A549 (cell line): ENCODE measurements at regions not wholly inside any gene's neighbourhood (a gene's known extent, or its start where the extent isn't known, plus 50 kb on each side); places are given as distances from the start of the nearest gene placed in this dataset.

Experiments used
- ATAC-seq, 2 experiments: fragments of 200-7000 bp in 1 of 2; fragments of >200 bp in 1 of 2; cut with Nextera tagmentation in 1 of 2; cut with Tn5 transposase in 1 of 2; 3 replicates each; pipeline versions ENCODE4 v1.8.0 to v1.9.1; 2018 to 2020; ENCODE audit warnings: mild to moderate bottlenecking in 1 of 2, moderate library complexity in 1 of 2
- CTCF ChIA-PET: fragments of 300-600 bp; sonication (Branson Sonifier 250); formaldehyde crosslinking; extraction: SDS; loops from one replicate; lab custom pipeline; 2021; ENCODE audit warnings: antibody characterized with exemption, inconsistent platforms; lab: Yijun Ruan, JAX
- POLR2A ChIA-PET: fragments of 350-600 bp; formaldehyde crosslinking; extraction: SDS; loops from one replicate; lab custom pipeline; 2021; ENCODE audit warnings: antibody characterized with exemption, inconsistent platforms; lab: Yijun Ruan, JAX
- DNase-seq, 2 experiments: peaks; one replicate each; pipeline versions ENCODE4 v3.0.0 to v3.0.0-alpha.2; 2011 to 2016; ENCODE audit warnings: low read depth in 1 of 2, low spot score in 1 of 2
- FAIRE-seq: peaks from 2 replicates; lab custom pipeline; 2011; peaks lifted over from hg19 to GRCh38; lab: Jason Lieb, UNC
- H3K27ac ChIP-seq, 2 experiments: fragments of >200 bp; sonication (Bioruptor Twin); formaldehyde crosslinking; 3 replicates each; pipeline ENCODE4 v1.5.1; 2016 to 2017
- H3K4me1 ChIP-seq: fragments of >200 bp; sonication (Bioruptor Twin); formaldehyde crosslinking; 3 replicates; pipeline ENCODE4 v1.6.1; 2016
- H3K4me2 ChIP-seq: fragments of >200 bp; sonication (Bioruptor Twin); formaldehyde crosslinking; 3 replicates; pipeline ENCODE4 v1.6.1; 2016
- H3K4me3 ChIP-seq: fragments of >200 bp; sonication (Bioruptor Twin); formaldehyde crosslinking; 3 replicates; pipeline ENCODE4 v1.5.1; 2016
- H3K9me3 ChIP-seq: fragments of >200 bp; sonication (Bioruptor Twin); formaldehyde crosslinking; 3 replicates; pipeline ENCODE4 v1.6.1; 2016
- BHLHE40 ChIP-seq: IDR thresholded peaks from 2 replicates; pipeline ENCODE4 v1.6.1; 2012; ENCODE audit warnings: low read depth, low read length, inconsistent platforms
- CBX2 ChIP-seq: fragments of 200-600 bp; sonication (generic); IDR thresholded peaks from 2 replicates; pipeline ENCODE4 v1.6.1; 2016; ENCODE audit warnings: low read depth, mild to moderate bottlenecking, borderline replicate concordance
- CEBPB ChIP-seq, 2 experiments: fragments of >200 bp in 1 of 2; sonication (Bioruptor Twin) in 1 of 2; formaldehyde crosslinking in 1 of 2; IDR thresholded peaks; 2 replicates each; pipeline ENCODE4 v1.6.1; 2012 to 2016
- EHF ChIP-seq: fragments of 250-450 bp; sonication (Bioruptor Pico); IDR thresholded peaks from 2 replicates; pipeline ENCODE4 v1.5.0; 2020; ENCODE audit warnings: mild to moderate bottlenecking
- ELK1 ChIP-seq: fragments of 150-350 bp; IDR thresholded peaks from 2 replicates; pipeline ENCODE4 v1.6.1; 2014; ENCODE audit warnings: low read depth, mild to moderate bottlenecking, low read length
- FOSB ChIP-seq: fragments of 250-450 bp; sonication (Bioruptor Pico); IDR thresholded peaks from 2 replicates; pipeline ENCODE4 v1.5.0; 2020; ENCODE audit warnings: mild to moderate bottlenecking, moderate library complexity
- FOSL2 ChIP-seq, 2 experiments: fragments of 450-650 bp in 1 of 2; fragments of >200 bp in 1 of 2; sonication (Bioruptor Twin) in 1 of 2; formaldehyde crosslinking; IDR thresholded peaks; 2 replicates each; pipeline versions ENCODE4 v1.5.0 to v1.6.1; 2016 to 2020; ENCODE audit warnings: mild to moderate bottlenecking in 1 of 2, moderate library complexity in 1 of 2
- HOXB13 ChIP-seq: fragments of 250-450 bp; sonication (Bioruptor Pico); IDR thresholded peaks from 2 replicates; pipeline ENCODE4 v1.5.0; 2020; ENCODE audit warnings: low read depth, mild to moderate bottlenecking, moderate library complexity
- HOXB5 ChIP-seq: fragments of 250-450 bp; sonication (Bioruptor Pico); IDR thresholded peaks from 2 replicates; pipeline ENCODE4 v1.5.0; 2020; ENCODE audit warnings: mild to moderate bottlenecking, moderate library complexity
- KDM1A ChIP-seq: fragments of 200-600 bp; sonication (generic); IDR thresholded peaks from 2 replicates; pipeline ENCODE4 v1.6.1; 2016; ENCODE audit warnings: low read depth, mild to moderate bottlenecking
- KDM5A ChIP-seq: fragments of 200-600 bp; sonication (generic); IDR thresholded peaks from 2 replicates; pipeline ENCODE4 v1.6.1; 2016; ENCODE audit warnings: antibody characterized with exemption, mild to moderate bottlenecking
- MAZ ChIP-seq: fragments of 150-350 bp; IDR thresholded peaks from 2 replicates; pipeline ENCODE4 v1.6.1; 2014; ENCODE audit warnings: antibody characterized with exemption, low read depth, low read length, borderline replicate concordance
- NFE2L2 ChIP-seq: fragments of 150-350 bp; conservative IDR thresholded peaks from 2 replicates; pipeline ENCODE4 v1.6.1; 2014; ENCODE audit warnings: low read length
- NR3C1 ChIP-seq: fragments of >200 bp; sonication (Bioruptor Twin); formaldehyde crosslinking; IDR thresholded peaks from 3 replicates; pipeline ENCODE4 v1.6.1; 2017
- RAD21 ChIP-seq, 2 experiments: fragments of >200 bp in 1 of 2; sonication (Bioruptor Twin) in 1 of 2; formaldehyde crosslinking in 1 of 2; IDR thresholded peaks in 1 of 2; conservative IDR thresholded peaks in 1 of 2; 2 replicates in 1 of 2; 3 replicates in 1 of 2; pipeline ENCODE4 v1.6.1; 2012 to 2018; ENCODE audit warnings: inconsistent platforms in 1 of 2
- REST ChIP-seq: fragments of 200-600 bp; sonication (generic); IDR thresholded peaks from 2 replicates; pipeline ENCODE4 v1.6.1; 2016; ENCODE audit warnings: antibody characterized with exemption, mild to moderate bottlenecking, moderate library complexity
- USF2 ChIP-seq: fragments of 450-650 bp; IDR thresholded peaks from 2 replicates; pipeline ENCODE4 v1.6.1; 2014; ENCODE audit warnings: antibody characterized with exemption
- WGBS: methylation state at CpG from one replicate; pipeline ENCODE4 v1.1.6; 2017; ENCODE audit errors: missing lambda C conversion rate; 5-methylcytosine and 5-hydroxymethylcytosine counted together

DNA sequence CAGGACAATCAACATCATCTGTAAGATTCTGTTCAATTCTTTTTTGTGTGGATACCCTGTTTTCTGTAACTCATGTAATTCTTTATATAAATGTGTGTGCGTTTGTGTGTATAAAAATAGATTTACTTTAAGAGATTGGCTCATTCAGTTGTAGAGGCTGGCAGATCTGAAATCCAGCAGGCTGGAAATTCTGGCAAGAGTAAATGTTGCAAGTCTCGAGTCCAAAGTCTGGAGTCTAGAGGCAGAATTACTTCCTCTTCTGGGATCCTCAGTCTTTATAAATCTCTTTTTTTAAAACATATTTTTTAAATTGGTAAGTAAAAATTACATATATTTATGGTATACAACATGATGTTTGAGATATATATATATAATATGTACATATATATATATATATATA is 202.1 kb upstream of the TMEM161B start:
- H3K4me3 ChIP-seq: no peak overlapping the region
- 19% methylated on average over 2 of the region's 2 CpGs for WGBS
- no peak overlapping the region for H3K4me2 ChIP-seq
- DNase-seq (no peak), FAIRE-seq (no peak), ATAC-seq (no peak)
- TF ChIP-seq KDM1A (no peak), CEBPB (IDR thresholded peaks at IDR 0.05) (no peak), NFE2L2 (no peak), ELK1 (no peak)
- no peak overlapping the region for H3K27ac ChIP-seq
- H3K9me3 ChIP-seq: no peaks in the 10 kb centered on the region
- POLR2A ChIA-PET: no interaction called here
- CTCF ChIA-PET: no interaction called here
- no peaks in the 10 kb centered on the region for H3K4me1 ChIP-seq

GRCh38 chr5:88459971-88460370 is 191.3 kb upstream of the TMEM161B start:
- no peak for FAIRE-seq
- no peak for DNase-seq
- H3K9me3 ChIP-seq: no peaks in the 10 kb centered on the region
- no peak for TF ChIP-seq FOSB (CRISPR knock-in tag)
- TF ChIP-seq MAZ: no peak
- no peak for TF ChIP-seq FOSL2 (IDR thresholded peaks at IDR 0.05)
- no peak for TF ChIP-seq FOSL2 (CRISPR knock-in tag; IDR thresholded peaks at IDR 0.05)
- TF ChIP-seq BHLHE40: no peak
- no peak for TF ChIP-seq CBX2
- TF ChIP-seq HOXB13: no peak
- no peak for TF ChIP-seq KDM5A
- TF ChIP-seq EHF (CRISPR knock-in tag): no peak
- TF ChIP-seq USF2: no peak
- TF ChIP-seq HOXB5 (CRISPR knock-in tag): no peak
- TF ChIP-seq NR3C1: no peak
- TF ChIP-seq, all 56 proteins: peak for 0
- Histone ChIP-seq H3K4me2 (no peak overlapping the region), H3K4me3 (no peak overlapping the region), H3K4me1 (no peaks in the 10 kb centered on the region), H3K27ac (no peak overlapping the region)
- WGBS: 39% methylated on average over 3 of the region's 3 CpGs
- ATAC-seq: no peak
- ChIA-PET CTCF (no interaction called here), POLR2A (no interaction called here)

DNA sequence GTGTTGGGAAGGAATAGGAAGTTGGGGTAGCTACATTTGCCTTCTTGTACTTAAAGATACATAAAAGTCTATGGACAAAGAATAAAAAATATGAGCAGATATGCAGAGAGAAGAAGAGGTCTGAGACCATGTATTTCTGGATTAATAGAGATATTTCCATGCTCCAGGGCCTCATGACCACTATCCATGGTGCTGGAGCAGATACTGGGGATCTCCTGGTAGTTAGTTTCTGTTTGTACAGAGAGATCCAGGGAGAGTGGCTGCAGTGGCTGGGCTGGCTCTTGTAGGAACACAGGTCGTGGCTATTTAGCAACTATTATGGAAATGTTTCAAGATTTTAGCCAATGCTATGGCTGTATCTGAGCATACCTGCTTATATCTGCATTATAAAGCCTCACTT is 184.2 kb upstream of the TMEM161B start:
- WGBS: 0% methylated on average over 1 of the region's 1 CpG
- H3K27ac ChIP-seq: no peak overlapping the region
- ATAC-seq (no peak), FAIRE-seq (no peak), DNase-seq (no peak)
- no peaks in the 10 kb centered on the region for H3K9me3 ChIP-seq
- H3K4me1 ChIP-seq: no peaks in the 10 kb centered on the region
- no peak overlapping the region for H3K4me2 ChIP-seq
- POLR2A ChIA-PET: no interaction called here
- no peak overlapping the region for H3K4me3 ChIP-seq
- TF ChIP-seq REST (peak; percentile 64; the same call in 1 of the 2 replicates), RAD21 (conservative IDR thresholded peaks at IDR 0.05 in 1 of 2, IDR thresholded peaks at IDR 0.05 in 1 of 2) (no peak)
- CTCF ChIA-PET: no interaction called here
